Body of pancreas (tissue), 4 donors: ENCODE measurements at regions not wholly inside any gene's neighbourhood (a gene's known extent, or its start where the extent isn't known, plus 50 kb on each side); places are given as distances from the start of the nearest gene placed in this dataset.

Experiments
- CTCF ChIP-seq, 7 experiments: fragments of 450-650 bp in 4 of 7; fragments of 200-600 bp in 3 of 7; sonication (generic) in 3 of 7; IDR thresholded peaks; one replicate each; pipeline ENCODE4 v1.5.1; 2016 to 2019; ENCODE audit warnings: antibody characterized with exemption in 7 of 7
- POLR2A ChIP-seq, 3 donors: fragments of 450-650 bp; IDR thresholded peaks; one replicate each; pipeline ENCODE4 v1.6.1; 2016; ENCODE audit warnings: antibody characterized with exemption in 3 of 3, mild to moderate bottlenecking in 2 of 3

GRCh38 chr7:18086165-18087025, 58.7 kb upstream of the PRPS1L1 start:
- TF ChIP-seq CTCF (IDR thresholded peaks at IDR 0.05): peak in 3 of 7 experiments; percentile 19 to 20 (median 20)
- no peak for TF ChIP-seq POLR2A (IDR thresholded peaks at IDR 0.05)
